HepG2 (cell line): ENCODE measurements at regions not wholly inside any gene's neighbourhood (a gene's known extent, or its start where the extent isn't known, plus 50 kb on each side); places are given as distances from the start of the nearest gene placed in this dataset.

Experiments
- ARNT2 ChIP-seq: sonication (generic); formaldehyde crosslinking; IDR thresholded peaks from 2 replicates; pipeline ENCODE4 v1.8.0; 2022; ENCODE audit warnings: mild to moderate bottlenecking, low read depth, missing genetic modification reagents, moderate library complexity
- FLYWCH1 ChIP-seq: sonication (generic); formaldehyde crosslinking; IDR thresholded peaks from 2 replicates; pipeline ENCODE4 v1.8.1; 2023; ENCODE audit warnings: mild to moderate bottlenecking, missing genetic modification reagents
- XRCC5 ChIP-seq: fragments of 200-400 bp; formaldehyde crosslinking; optimal IDR thresholded peaks from 2 replicates; pipeline ENCODE3; 2017; ENCODE audit warnings: mild to moderate bottlenecking, low read length
- TF ChIP-seq, protein P1 (sequence below): sonication (generic); formaldehyde crosslinking; conservative IDR thresholded peaks from 2 replicates; pipeline ENCODE4 v1.4.0; 2020; ENCODE audit warnings: missing genetic modification reagents

DNA sequence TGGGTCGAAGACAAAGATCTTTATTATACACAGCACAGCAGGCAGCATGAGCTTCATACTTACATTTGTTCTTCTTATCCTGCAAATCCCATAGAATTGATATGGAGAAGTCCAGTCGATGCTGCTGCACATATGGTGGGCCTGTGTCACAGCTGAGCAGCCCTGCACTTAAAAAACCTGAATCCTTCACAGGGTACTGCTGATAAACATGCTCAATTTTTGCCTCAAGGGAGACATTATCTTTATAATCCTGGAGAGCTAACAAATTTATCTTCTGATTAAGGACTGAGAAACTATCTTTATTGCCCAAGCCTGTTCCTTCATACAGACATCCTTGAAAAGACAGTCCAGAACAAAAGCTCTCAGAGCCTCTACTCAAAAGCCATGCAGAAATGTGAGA lies 434.4 kb upstream of the FAM47C start:
- TF ChIP-seq, protein P1, sequence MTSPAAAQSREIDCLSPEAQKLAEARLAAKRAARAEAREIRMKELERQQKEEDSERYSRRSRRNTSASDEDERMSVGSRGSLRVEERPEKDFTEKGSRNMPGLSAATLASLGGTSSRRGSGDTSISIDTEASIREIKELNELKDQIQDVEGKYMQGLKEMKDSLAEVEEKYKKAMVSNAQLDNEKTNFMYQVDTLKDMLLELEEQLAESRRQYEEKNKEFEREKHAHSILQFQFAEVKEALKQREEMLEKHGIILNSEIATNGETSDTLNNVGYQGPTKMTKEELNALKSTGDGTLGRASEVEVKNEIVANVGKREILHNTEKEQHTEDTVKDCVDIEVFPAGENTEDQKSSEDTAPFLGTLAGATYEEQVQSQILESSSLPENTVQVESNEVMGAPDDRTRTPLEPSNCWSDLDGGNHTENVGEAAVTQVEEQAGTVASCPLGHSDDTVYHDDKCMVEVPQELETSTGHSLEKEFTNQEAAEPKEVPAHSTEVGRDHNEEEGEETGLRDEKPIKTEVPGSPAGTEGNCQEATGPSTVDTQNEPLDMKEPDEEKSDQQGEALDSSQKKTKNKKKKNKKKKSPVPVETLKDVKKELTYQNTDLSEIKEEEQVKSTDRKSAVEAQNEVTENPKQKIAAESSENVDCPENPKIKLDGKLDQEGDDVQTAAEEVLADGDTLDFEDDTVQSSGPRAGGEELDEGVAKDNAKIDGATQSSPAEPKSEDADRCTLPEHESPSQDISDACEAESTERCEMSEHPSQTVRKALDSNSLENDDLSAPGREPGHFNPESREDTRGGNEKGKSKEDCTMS (CRISPR knock-in tag), result no peak
- no peak for TF ChIP-seq ARNT2 (CRISPR knock-in tag)
- TF ChIP-seq FLYWCH1 (CRISPR knock-in tag), result no peak
- TF ChIP-seq XRCC5, result no peak
